ENCODE measurements at regions not wholly inside any gene's neighbourhood (a gene's known extent, or its start where the extent isn't known, plus 50 kb on each side); places are given as distances from the start of the nearest gene placed in this dataset.

DNA sequence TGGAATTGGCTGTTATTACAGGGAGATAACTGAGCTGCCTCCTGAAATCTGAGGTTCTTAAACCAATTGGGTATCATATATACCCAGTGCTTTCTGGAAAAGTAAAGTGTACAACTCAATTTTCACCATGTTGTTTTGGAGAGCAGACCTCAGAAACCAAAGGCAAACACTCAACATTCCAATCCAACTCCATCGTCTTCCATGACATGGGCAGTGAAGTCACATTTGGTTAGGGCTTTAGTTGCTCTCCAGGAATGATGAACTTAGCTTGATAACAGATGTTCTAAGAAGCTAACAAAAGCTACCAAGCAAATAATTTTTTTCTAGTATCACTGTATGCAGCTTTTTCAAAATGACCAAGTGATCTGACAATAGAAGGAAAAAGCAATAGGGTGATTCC is 107.0 kb upstream of the SLC35G4 start:
- TF ChIP-seq, protein P1, sequence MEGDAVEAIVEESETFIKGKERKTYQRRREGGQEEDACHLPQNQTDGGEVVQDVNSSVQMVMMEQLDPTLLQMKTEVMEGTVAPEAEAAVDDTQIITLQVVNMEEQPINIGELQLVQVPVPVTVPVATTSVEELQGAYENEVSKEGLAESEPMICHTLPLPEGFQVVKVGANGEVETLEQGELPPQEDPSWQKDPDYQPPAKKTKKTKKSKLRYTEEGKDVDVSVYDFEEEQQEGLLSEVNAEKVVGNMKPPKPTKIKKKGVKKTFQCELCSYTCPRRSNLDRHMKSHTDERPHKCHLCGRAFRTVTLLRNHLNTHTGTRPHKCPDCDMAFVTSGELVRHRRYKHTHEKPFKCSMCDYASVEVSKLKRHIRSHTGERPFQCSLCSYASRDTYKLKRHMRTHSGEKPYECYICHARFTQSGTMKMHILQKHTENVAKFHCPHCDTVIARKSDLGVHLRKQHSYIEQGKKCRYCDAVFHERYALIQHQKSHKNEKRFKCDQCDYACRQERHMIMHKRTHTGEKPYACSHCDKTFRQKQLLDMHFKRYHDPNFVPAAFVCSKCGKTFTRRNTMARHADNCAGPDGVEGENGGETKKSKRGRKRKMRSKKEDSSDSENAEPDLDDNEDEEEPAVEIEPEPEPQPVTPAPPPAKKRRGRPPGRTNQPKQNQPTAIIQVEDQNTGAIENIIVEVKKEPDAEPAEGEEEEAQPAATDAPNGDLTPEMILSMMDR (IDR thresholded peaks at IDR 0.05) = no peak
- TF ChIP-seq EZH2 (IDR thresholded peaks at IDR 0.05) = no peak
